Bronchial epithelial cell (primary cell): ENCODE measurements at regions not wholly inside any gene's neighbourhood (a gene's known extent, or its start where the extent isn't known, plus 50 kb on each side); places are given as distances from the start of the nearest gene placed in this dataset.

ENCODE experiments used
- DNase-seq: peaks from one replicate; pipeline ENCODE4 v3.0.0-alpha.2; 2010; ENCODE audit warnings: low read depth
- FAIRE-seq: peaks from 2 replicates; lab custom pipeline; 2011; peaks lifted over from hg19 to GRCh38; lab: Jason Lieb, UNC
- H3K27me3 ChIP-seq: 2 replicates; pipeline ENCODE4 v1.5.1; 2011; ENCODE audit warnings: low read length; ENCODE audit not compliant: control insufficient read depth, insufficient read depth
- H3K36me3 ChIP-seq: 2 replicates; pipeline ENCODE4 v1.5.1; 2011; ENCODE audit warnings: low read length; ENCODE audit not compliant: control insufficient read depth, insufficient read depth
- H3K4me3 ChIP-seq: 2 replicates; pipeline ENCODE4 v1.5.1; 2011; ENCODE audit warnings: mild to moderate bottlenecking, low read depth, low read length, control low read depth
- CTCF ChIP-seq: IDR thresholded peaks from 2 replicates; pipeline ENCODE4 v1.5.1; 2011; ENCODE audit warnings: mild to moderate bottlenecking, moderate library complexity, low read length, control low read depth, inconsistent platforms; ENCODE audit not compliant: insufficient read depth, severe bottlenecking

DNA sequence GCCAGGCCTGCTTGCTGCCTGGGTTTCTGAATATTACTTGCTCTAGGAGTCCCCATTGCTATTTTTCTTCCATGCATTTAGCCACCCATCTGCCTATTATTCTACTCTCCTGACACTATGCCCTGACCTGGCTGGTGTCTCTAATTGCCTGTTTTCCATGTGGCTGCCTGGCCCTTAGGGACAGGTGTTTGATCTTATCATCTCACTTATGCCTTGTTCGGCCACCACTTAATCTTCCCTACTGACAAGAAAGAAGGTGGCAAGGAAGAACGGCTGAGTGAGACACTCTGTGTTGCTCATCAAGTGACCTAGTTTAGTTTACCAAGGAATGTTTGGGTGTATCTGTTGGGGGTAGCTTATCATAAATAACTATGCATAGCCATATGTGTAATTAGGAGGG, 50.4 kb upstream of the RAPH1 start:
- no peaks in the 10 kb centered on the region for H3K36me3 ChIP-seq
- no peak for TF ChIP-seq CTCF
- no peak overlapping the region for H3K4me3 ChIP-seq
- FAIRE-seq (no peak), DNase-seq (no peak)
- no peaks in the 10 kb centered on the region for H3K27me3 ChIP-seq

DNA sequence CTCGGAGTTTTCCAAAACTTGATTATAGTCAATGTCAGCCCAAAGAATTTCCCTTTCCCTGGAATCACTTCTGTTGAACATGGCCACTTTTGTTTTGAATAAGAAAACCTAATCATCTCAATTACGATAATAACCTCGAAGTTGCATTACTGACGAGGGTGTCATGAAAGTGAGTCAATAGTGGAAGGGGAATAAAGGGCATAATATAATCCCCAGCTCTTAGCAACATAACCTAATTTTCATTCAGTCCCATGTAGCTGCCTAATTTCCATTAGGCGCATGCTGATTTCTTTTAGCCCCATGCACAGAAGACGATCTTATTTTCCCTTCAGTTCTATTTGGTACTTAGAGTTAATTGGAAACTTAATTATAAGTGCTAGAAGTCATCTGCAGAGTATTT, 51.1 kb upstream of the RAPH1 start:
- DNase-seq: peak; percentile 13
- H3K4me3 ChIP-seq: no peak overlapping the region
- no peak for TF ChIP-seq CTCF
- no peaks in the 10 kb centered on the region for H3K27me3 ChIP-seq
- FAIRE-seq: no peak
- H3K36me3 ChIP-seq: no peaks in the 10 kb centered on the region

DNA sequence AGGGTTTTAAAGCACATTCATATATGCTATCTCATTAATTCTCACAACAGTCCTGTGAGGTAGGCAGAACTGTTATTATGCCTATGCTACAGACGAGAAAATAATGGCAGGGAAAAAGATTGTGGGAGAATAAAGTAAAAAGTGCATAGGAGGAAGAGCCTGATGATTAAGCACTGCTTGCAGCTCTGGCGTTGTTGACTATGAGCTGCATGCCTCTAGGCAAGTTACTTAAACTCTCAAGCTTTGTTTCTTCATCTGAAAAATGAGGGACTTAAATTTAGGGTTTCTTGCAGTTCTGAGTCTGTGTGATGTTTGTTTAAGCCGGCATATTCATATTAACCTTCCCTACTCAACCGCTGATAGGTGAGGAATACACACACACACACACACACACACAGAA, 51.6 kb upstream of the RAPH1 start:
- H3K36me3 ChIP-seq: no peaks in the 10 kb centered on the region
- FAIRE-seq (no peak), DNase-seq (peak; percentile 85)
- no peaks in the 10 kb centered on the region for H3K27me3 ChIP-seq
- H3K4me3 ChIP-seq: no peak overlapping the region
- no peak for TF ChIP-seq CTCF

GRCh38 chr2:203590496-203590895, 55.4 kb upstream of the RAPH1 start:
- DNase-seq (peak; percentile 60), FAIRE-seq (no peak)
- Histone ChIP-seq H3K36me3 (no peaks in the 10 kb centered on the region), H3K4me3 (no peak overlapping the region), H3K27me3 (no peaks in the 10 kb centered on the region)
- TF ChIP-seq CTCF: no peak

- FAIRE-seq: no peak
Measured at GRCh38 chr2:203591642-203592041, 56.5 kb upstream of the RAPH1 start.

More at GRCh38 chr2:203591642-203592041, 56.5 kb upstream of the RAPH1 start:
- H3K4me3 ChIP-seq: no peak overlapping the region
- H3K27me3 ChIP-seq: no peaks in the 10 kb centered on the region
- H3K36me3 ChIP-seq: no peaks in the 10 kb centered on the region
- DNase-seq: no peak
- TF ChIP-seq CTCF: no peak
